Vagina (tissue), 2 donors: ENCODE measurements at regions not wholly inside any gene's neighbourhood (a gene's known extent, or its start where the extent isn't known, plus 50 kb on each side); places are given as distances from the start of the nearest gene placed in this dataset.

Experiments used
- POLR2A ChIP-seq, 2 donors: fragments of 450-650 bp; IDR thresholded peaks; one replicate each; pipeline ENCODE4 v1.6.1; 2017; ENCODE audit warnings: antibody characterized with exemption in 2 of 2, mild to moderate bottlenecking in 2 of 2, moderate library complexity in 2 of 2
- POLR2AphosphoS5 ChIP-seq, 2 donors: sonication (generic); formaldehyde crosslinking; IDR thresholded peaks; one replicate each; pipeline ENCODE4 v1.9.0; 2017; ENCODE audit warnings: antibody characterized with exemption in 2 of 2, mild to moderate bottlenecking in 2 of 2, low read depth in 1 of 2; ENCODE audit not compliant: insufficient read depth in 1 of 2

DNA sequence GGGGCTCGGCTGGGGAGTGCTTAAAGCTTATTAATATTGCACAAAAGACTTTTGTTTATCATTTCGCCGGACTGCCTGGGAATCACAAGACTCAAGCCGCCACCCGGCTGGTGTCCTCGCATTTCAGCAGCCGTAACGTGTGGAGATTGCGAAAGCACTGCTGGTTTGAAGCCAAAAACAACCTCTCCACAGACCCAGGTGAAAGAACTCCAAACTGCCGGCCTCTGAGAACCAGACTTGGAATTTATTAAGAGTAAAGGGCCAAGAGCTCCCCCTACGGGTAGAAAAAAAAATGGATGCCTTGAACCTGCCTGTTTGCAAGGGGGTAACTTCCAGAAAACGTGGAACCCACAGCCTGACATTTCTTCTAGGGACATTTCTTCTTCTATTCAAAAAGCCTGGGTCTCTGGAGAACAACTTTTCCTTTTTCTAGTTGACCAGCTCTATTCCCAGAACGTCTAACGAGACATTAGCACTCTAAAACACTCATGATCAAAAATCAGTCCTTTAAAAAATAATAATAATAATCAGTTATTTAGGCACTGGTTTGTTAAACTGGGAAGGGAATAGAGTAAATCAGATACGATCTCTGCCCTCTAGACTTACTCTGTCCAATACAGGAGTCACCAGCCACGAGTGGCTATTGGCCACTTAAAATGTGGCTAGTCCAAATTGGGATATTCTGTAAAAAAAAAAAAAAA is 216.3 kb downstream of the C1D start:
- TF ChIP-seq POLR2A (IDR thresholded peaks at IDR 0.05), result no peak
- peak; percentile 57 to 94 for TF ChIP-seq POLR2AphosphoS5 (IDR thresholded peaks at IDR 0.05; ENCODE audit: insufficient read depth in 1 of 2, low read depth in 1 of 2)
